Body of pancreas (tissue), 4 donors: ENCODE measurements at regions not wholly inside any gene's neighbourhood (a gene's known extent, or its start where the extent isn't known, plus 50 kb on each side); places are given as distances from the start of the nearest gene placed in this dataset.

Experiments
- ATAC-seq: fragments of 150-250 bp; one replicate; pipeline ENCODE4 v1.9.1; 2016
- DNase-seq, 4 donors: peaks; one replicate each; pipeline ENCODE4 v3.0.0-alpha.2; 2019
- H3K27ac ChIP-seq, 4 donors: fragments of 200-600 bp; sonication (generic); 1 replicate in 3 of 4; 2 replicates in 1 of 4; pipeline versions ENCODE4 v1.5.1 to v1.6.1; 2016 to 2019; ENCODE audit warnings: mild to moderate bottlenecking in 1 of 4, mixed read lengths in 1 of 4, moderate library complexity in 1 of 4
- H3K27me3 ChIP-seq, 2 donors: fragments of 200-600 bp; sonication (generic); one replicate each; pipeline ENCODE4 v1.6.0; 2016; ENCODE audit warnings: mild to moderate bottlenecking in 1 of 2
- H3K36me3 ChIP-seq, 2 donors: fragments of 200-600 bp; sonication (generic); replicated peaks in 1 of 2; 2 replicates each; pipeline ENCODE4 v1.5.1; 2016; ENCODE audit warnings: low read depth in 2 of 2; ENCODE audit not compliant: insufficient read depth in 1 of 2
- H3K4me1 ChIP-seq: fragments of 200-600 bp; sonication (generic); one replicate; pipeline ENCODE4 v1.6.0; 2016
- H3K4me3 ChIP-seq, 2 donors: fragments of 200-600 bp; sonication (generic); 1 replicate in 1 of 2; 2 replicates in 1 of 2; pipeline ENCODE4 v1.5.1; 2016 to 2019
- H3K9me3 ChIP-seq, 3 donors: fragments of 200-600 bp; sonication (generic); 1 replicate in 2 of 3; 2 replicates in 1 of 3; pipeline ENCODE4 v1.5.1; 2016
- POLR2A ChIP-seq, 3 donors: fragments of 450-650 bp; IDR thresholded peaks; one replicate each; pipeline ENCODE4 v1.6.1; 2016; ENCODE audit warnings: antibody characterized with exemption in 3 of 3, mild to moderate bottlenecking in 2 of 3
- WGBS, 2 donors: methylation state at CpG; one replicate each; pipeline ENCODE4 v1.1.5; 2017; 5-methylcytosine and 5-hydroxymethylcytosine counted together
- intact Hi-C: fragments of 100-400 bp; cut with DNase I; formaldehyde crosslinking; loops from one replicate; pipeline ENCODE4 v1.15.1; 2023
- TF ChIP-seq, protein P1 (sequence below), 7 experiments: fragments of 450-650 bp in 4 of 7; fragments of 200-600 bp in 3 of 7; sonication (generic) in 3 of 7; IDR thresholded peaks; one replicate each; pipeline ENCODE4 v1.5.1; 2016 to 2019; ENCODE audit warnings: antibody characterized with exemption in 7 of 7

DNA sequence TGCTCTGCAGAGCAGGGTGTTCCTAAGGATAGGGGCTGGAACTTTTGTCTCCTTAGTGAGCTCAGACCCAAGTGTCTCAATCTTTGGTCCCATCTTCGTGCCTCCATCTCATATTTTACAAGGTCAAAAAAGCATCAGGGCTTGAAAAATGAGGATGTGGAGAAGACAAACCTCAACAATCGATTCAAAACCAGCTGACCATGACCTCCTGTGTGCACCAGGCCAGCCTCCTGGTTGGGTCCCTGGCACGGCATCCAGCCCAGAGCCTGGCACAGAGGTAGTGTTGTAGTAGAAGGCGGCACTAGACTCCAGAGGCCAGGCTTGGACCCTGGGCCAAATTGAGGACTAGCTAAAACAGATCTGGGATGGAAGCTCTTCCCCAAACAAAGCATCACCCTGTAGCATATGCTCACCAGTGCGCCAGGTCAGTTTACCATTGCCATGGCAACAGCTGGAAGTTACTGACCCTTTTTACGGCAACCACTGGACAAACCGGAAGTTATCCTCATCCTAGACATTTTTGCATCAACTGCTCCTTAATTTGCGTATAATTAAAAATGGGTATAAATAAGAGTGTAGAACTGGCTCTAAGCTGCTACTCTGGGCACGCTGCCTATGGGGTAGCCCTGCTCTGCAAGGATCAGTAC is 69.3 kb upstream of the BLCAP start:
- H3K27me3 ChIP-seq, result no peaks in the 10 kb centered on the region

DNA sequence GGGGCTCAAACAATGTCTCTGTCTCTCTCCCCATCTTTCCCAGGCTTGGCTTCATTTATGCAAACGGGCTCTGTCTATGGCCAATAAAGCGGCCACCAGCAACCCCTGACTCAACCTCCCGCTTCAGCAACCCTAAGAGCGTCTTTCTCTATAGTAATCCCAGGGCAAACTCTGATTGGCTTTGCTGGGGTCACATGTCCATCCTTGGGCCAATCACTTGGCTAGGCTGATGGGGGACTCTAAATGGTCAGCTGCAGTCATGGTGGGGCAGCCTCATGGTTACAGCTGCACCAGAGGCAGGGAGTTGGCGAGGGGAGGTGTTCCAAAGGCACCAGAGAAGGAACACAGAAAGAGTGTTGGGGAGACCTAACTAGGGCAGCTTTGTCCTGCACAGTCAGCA is 68.5 kb upstream of the BLCAP start:
- TF ChIP-seq, protein P1, sequence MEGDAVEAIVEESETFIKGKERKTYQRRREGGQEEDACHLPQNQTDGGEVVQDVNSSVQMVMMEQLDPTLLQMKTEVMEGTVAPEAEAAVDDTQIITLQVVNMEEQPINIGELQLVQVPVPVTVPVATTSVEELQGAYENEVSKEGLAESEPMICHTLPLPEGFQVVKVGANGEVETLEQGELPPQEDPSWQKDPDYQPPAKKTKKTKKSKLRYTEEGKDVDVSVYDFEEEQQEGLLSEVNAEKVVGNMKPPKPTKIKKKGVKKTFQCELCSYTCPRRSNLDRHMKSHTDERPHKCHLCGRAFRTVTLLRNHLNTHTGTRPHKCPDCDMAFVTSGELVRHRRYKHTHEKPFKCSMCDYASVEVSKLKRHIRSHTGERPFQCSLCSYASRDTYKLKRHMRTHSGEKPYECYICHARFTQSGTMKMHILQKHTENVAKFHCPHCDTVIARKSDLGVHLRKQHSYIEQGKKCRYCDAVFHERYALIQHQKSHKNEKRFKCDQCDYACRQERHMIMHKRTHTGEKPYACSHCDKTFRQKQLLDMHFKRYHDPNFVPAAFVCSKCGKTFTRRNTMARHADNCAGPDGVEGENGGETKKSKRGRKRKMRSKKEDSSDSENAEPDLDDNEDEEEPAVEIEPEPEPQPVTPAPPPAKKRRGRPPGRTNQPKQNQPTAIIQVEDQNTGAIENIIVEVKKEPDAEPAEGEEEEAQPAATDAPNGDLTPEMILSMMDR (IDR thresholded peaks at IDR 0.05), result no peak
- no peak for TF ChIP-seq POLR2A (IDR thresholded peaks at IDR 0.05)
- no peaks in the 10 kb centered on the region for H3K9me3 ChIP-seq
- intact Hi-C loops, result no loop called here
- H3K4me1 ChIP-seq, result no peaks in the 10 kb centered on the region
- H3K27ac ChIP-seq, result no peak overlapping the region
- H3K27me3 ChIP-seq, result no peaks in the 10 kb centered on the region
- H3K4me3 ChIP-seq, result no peak overlapping the region
- WGBS, 2 donors, result 74 to 85% methylated on average over 5 of the region's 5 CpGs
- DNase-seq, result no peak
- ATAC-seq, result no peak
- no peaks in the 10 kb centered on the region for H3K36me3 ChIP-seq

More for the DNA sequence above, 69.3 kb upstream of the BLCAP start:
- no peak overlapping the region for H3K27ac ChIP-seq
- no peaks in the 10 kb centered on the region for H3K36me3 ChIP-seq
- H3K9me3 ChIP-seq, result no peaks in the 10 kb centered on the region
- DNase-seq (no peak), ATAC-seq (no peak)
- H3K4me3 ChIP-seq, result no peak overlapping the region
- intact Hi-C loops, result no loop called here
- TF ChIP-seq POLR2A (IDR thresholded peaks at IDR 0.05), result no peak
- TF ChIP-seq, protein P1 (IDR thresholded peaks at IDR 0.05), result no peak
- 54 to 55% methylated on average over 9 of the region's 9 CpGs for WGBS, 2 donors
- no peaks in the 10 kb centered on the region for H3K4me1 ChIP-seq

DNA sequence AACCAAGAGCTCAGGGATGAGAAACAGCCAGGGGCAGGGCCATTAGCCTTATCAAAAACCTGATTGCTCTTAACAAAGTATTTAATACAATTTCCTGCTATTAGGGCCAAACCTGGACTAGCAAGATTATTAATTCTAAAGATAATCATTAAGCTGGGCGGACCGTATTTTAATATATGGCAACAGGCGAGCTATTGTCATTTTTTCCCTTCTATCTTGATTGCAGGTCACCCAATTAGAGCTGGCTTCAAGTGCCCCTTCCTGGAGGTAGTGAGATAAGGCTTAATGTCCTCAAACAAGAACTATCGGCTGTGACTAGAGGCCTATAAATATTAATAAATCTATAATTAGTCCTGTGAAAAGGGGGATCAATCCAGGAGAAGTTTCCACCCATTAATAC is 66.0 kb upstream of the BLCAP start:
- ATAC-seq, result no peak
- intact Hi-C loops, result no loop called here
- no peaks in the 10 kb centered on the region for H3K9me3 ChIP-seq
- WGBS, 2 donors, result 41% methylated on average over 4 of the region's 4 CpGs
- no peaks in the 10 kb centered on the region for H3K27me3 ChIP-seq
- no peak for TF ChIP-seq POLR2A (IDR thresholded peaks at IDR 0.05)
- TF ChIP-seq, protein P1 (IDR thresholded peaks at IDR 0.05), result no peak
- H3K4me3 ChIP-seq, result no peak overlapping the region
- no peak overlapping the region for H3K27ac ChIP-seq
- no peaks in the 10 kb centered on the region for H3K4me1 ChIP-seq
- no peak for DNase-seq
- H3K36me3 ChIP-seq, result no peaks in the 10 kb centered on the region

DNA sequence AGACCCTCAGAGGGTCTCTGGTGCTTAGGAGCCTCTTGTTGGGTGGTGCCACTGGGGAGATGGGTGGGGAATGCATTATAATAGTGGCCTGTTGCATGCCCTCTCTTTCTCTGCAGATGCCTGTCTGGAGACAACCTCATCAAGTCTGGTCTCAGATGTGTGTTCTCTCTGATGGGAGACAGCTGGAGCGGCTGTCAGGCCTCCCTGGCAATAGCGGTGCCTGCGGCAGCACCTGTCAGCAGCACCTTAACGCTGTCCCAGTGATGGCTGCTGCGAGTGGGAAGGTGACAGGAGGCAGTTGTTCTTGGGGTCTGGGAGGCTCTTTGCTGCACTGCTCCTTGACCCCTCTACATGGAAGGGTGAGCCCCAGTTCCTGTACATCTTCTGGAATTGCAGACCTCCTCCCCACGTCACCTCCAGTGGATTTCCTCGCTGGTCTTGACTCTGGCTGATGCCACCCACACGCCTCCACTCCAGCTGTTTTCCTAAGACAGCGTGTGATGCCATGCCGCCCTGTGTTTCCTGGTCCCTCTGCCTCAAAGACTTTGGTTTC is 63.3 kb upstream of the BLCAP start:
- TF ChIP-seq POLR2A (IDR thresholded peaks at IDR 0.05), result no peak
- TF ChIP-seq, protein P1 (IDR thresholded peaks at IDR 0.05), result no peak
- H3K27ac ChIP-seq, result no peak overlapping the region
- H3K9me3 ChIP-seq, result peaks cover 0 to 1% (median 0%) of the 10 kb centered on the region in 3 donors
- 58 to 59% methylated on average over 10 of the region's 10 CpGs for WGBS, 2 donors
- ATAC-seq (no peak), DNase-seq (no peak)
- H3K27me3 ChIP-seq, result no peaks in the 10 kb centered on the region
- H3K36me3 ChIP-seq, result no peaks in the 10 kb centered on the region
- H3K4me1 ChIP-seq, result no peaks in the 10 kb centered on the region
- intact Hi-C loops, result no loop called here
- no peak overlapping the region for H3K4me3 ChIP-seq

DNA sequence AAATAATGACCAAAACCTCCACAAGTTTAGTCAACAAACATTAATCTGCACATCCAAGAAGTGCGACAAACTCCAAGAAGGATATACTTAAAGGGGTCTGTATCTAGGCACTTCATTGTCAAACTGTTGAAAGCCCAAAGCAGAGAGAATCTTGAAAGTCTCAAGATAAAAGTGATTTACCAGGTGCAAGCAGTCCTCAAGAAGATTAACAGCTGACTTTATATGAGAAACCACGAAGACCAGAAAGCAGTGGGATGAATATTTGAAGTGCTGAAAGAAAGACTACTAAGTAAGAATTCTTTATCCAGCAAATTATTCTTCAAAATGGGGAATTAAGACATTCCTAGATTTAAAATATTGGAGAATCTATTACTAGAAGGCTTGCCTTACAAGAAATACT is 58.4 kb upstream of the BLCAP start:
- intact Hi-C loops, result no loop called here
- TF ChIP-seq POLR2A (IDR thresholded peaks at IDR 0.05), result no peak
- TF ChIP-seq, protein P1 (IDR thresholded peaks at IDR 0.05), result no peak
- peaks cover 0 to 6% (median 0%) of the 10 kb centered on the region in 3 donors for H3K9me3 ChIP-seq
- no peak for ATAC-seq
- no peaks in the 10 kb centered on the region for H3K36me3 ChIP-seq
- peaks cover 0 to 5% of the 10 kb centered on the region in 2 donors for H3K27me3 ChIP-seq
- no peaks in the 10 kb centered on the region for H3K4me1 ChIP-seq
- H3K27ac ChIP-seq, result no peak overlapping the region
- no peak for DNase-seq
- 69 to 75% methylated on average over 2 of the region's 2 CpGs for WGBS, 2 donors
- H3K4me3 ChIP-seq, result no peak overlapping the region
